HG03064 (cell line): ENCODE measurements at regions not wholly inside any gene's neighbourhood (a gene's known extent, or its start where the extent isn't known, plus 50 kb on each side); places are given as distances from the start of the nearest gene placed in this dataset.

Source experiments
- ATAC-seq: cut with Tn5 transposase; IDR thresholded peaks from one replicate; pipeline ENCODE4 v1.9.1; 2021; ENCODE audit warnings: low read depth; ENCODE audit not compliant: unreplicated experiment

GRCh38 chr1:96991261-96991660, 269.7 kb downstream of the PTBP2 start:
- ATAC-seq = no peak

GRCh38 chr1:96992871-96993270, 271.3 kb downstream of the PTBP2 start:
- ATAC-seq = no peak

- no peak for ATAC-seq
Measured at GRCh38 chr1:96995351-96995750, 273.8 kb downstream of the PTBP2 start.

GRCh38 chr1:96996001-96996400, 274.4 kb downstream of the PTBP2 start:
- no peak for ATAC-seq

GRCh38 chr1:96997717-96998116, 276.1 kb downstream of the PTBP2 start:
- no peak for ATAC-seq

GRCh38 chr1:96998466-96998865, 276.9 kb downstream of the PTBP2 start:
- no peak for ATAC-seq

GRCh38 chr1:96999191-96999590, 277.6 kb downstream of the PTBP2 start:
- no peak for ATAC-seq

- ATAC-seq = no peak
Measured at GRCh38 chr1:97004054-97004453, 282.5 kb downstream of the PTBP2 start.

- ATAC-seq = no peak
Measured at GRCh38 chr1:97004743-97005142, 283.2 kb downstream of the PTBP2 start.

GRCh38 chr1:97006044-97006661, 284.6 kb downstream of the PTBP2 start:
- no peak for ATAC-seq

- ATAC-seq = no peak
Measured at GRCh38 chr1:97007840-97008604, 286.4 kb downstream of the PTBP2 start.

GRCh38 chr1:97010566-97011264, 289.1 kb downstream of the PTBP2 start:
- no peak for ATAC-seq

GRCh38 chr1:97013136-97013535, 291.6 kb downstream of the PTBP2 start:
- ATAC-seq = no peak

- no peak for ATAC-seq
Measured at GRCh38 chr1:97013941-97014340, 292.4 kb downstream of the PTBP2 start.

- no peak for ATAC-seq
Measured at GRCh38 chr1:97014426-97014825, 292.8 kb downstream of the PTBP2 start.

GRCh38 chr1:97017895-97018294, 296.3 kb downstream of the PTBP2 start:
- no peak for ATAC-seq
